BE2C (cell line): ENCODE measurements at regions not wholly inside any gene's neighbourhood (a gene's known extent, or its start where the extent isn't known, plus 50 kb on each side); places are given as distances from the start of the nearest gene placed in this dataset.

Experiments used
- DNase-seq: peaks from one replicate; pipeline ENCODE4 v3.0.0-alpha.2; 2020
- H3K27me3 ChIP-seq: fragments of 250-450 bp; sonication (Bioruptor Pico); 2 replicates; pipeline ENCODE4 v1.5.1; 2020; ENCODE audit warnings: mild to moderate bottlenecking
- H3K36me3 ChIP-seq: fragments of 250-450 bp; sonication (Bioruptor Pico); 2 replicates; pipeline ENCODE4 v1.5.1; 2020; ENCODE audit warnings: mild to moderate bottlenecking
- H3K4me1 ChIP-seq: fragments of 250-450 bp; sonication (Bioruptor Pico); 2 replicates; pipeline ENCODE4 v1.5.1; 2020
- H3K4me3 ChIP-seq: 2 replicates; pipeline ENCODE4 v1.5.1; 2011; ENCODE audit warnings: low read depth, low read length
- H3K9me3 ChIP-seq: fragments of 250-450 bp; sonication (Bioruptor Pico); 2 replicates; pipeline ENCODE4 v1.5.1; 2020
- TF ChIP-seq, protein P1 (sequence below): IDR thresholded peaks from 2 replicates; pipeline ENCODE4 v1.5.1; 2012; ENCODE audit warnings: mild to moderate bottlenecking, low read depth, low read length

DNA sequence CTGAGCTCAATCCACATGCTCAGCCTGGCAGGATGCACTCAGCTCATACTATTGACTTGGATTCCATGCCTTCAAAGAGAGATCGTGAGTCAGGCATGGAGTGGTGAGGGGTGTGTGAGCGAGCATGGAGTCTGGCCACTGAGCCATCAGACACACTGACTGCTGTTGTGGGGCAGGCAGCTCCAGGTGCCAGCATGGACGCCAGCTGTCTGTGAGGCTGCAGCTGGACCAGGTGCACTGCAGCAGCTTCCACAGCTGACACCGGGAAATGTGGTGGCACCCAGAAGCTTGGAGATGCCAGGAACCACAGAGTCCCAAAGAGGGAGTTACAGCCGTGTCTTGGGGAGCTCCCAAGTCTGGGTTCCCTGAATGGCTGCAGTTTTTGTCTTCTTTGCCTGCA, 1026.4 kb upstream of the ADGRL3 start:
- Histone ChIP-seq H3K4me1 (no peaks in the 10 kb centered on the region), H3K4me3 (no peak overlapping the region), H3K9me3 (no peaks in the 10 kb centered on the region; the same call in 1 of the 2 replicates), H3K27me3 (no peaks in the 10 kb centered on the region), H3K36me3 (no peaks in the 10 kb centered on the region)
- no peak for DNase-seq
- TF ChIP-seq, protein P1, sequence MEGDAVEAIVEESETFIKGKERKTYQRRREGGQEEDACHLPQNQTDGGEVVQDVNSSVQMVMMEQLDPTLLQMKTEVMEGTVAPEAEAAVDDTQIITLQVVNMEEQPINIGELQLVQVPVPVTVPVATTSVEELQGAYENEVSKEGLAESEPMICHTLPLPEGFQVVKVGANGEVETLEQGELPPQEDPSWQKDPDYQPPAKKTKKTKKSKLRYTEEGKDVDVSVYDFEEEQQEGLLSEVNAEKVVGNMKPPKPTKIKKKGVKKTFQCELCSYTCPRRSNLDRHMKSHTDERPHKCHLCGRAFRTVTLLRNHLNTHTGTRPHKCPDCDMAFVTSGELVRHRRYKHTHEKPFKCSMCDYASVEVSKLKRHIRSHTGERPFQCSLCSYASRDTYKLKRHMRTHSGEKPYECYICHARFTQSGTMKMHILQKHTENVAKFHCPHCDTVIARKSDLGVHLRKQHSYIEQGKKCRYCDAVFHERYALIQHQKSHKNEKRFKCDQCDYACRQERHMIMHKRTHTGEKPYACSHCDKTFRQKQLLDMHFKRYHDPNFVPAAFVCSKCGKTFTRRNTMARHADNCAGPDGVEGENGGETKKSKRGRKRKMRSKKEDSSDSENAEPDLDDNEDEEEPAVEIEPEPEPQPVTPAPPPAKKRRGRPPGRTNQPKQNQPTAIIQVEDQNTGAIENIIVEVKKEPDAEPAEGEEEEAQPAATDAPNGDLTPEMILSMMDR = no peak

DNA sequence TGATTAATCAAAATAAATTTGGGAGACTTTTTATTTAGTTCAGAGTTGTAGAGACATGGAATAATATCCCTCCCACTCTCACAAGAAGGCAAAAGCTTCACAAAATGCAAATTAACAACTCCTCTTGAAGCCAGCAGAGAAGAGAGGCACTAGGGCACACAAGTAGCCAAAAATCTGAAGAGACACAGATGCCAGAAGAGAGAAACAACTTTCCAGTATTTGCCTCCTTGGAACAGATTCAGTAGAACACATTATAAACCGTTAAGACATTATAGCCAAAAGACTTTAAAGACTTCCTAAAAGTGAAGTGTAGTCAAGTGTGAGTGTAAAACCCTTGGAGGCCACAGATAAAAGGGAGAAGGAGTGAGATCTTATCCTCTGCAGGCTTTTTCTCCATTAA, 1024.9 kb upstream of the ADGRL3 start:
- DNase-seq = no peak
- Histone ChIP-seq H3K4me1 (no peaks in the 10 kb centered on the region), H3K4me3 (no peak overlapping the region), H3K36me3 (no peaks in the 10 kb centered on the region), H3K9me3 (no peaks in the 10 kb centered on the region; the same call in 1 of the 2 replicates), H3K27me3 (no peaks in the 10 kb centered on the region)
- TF ChIP-seq, protein P1 = no peak

DNA sequence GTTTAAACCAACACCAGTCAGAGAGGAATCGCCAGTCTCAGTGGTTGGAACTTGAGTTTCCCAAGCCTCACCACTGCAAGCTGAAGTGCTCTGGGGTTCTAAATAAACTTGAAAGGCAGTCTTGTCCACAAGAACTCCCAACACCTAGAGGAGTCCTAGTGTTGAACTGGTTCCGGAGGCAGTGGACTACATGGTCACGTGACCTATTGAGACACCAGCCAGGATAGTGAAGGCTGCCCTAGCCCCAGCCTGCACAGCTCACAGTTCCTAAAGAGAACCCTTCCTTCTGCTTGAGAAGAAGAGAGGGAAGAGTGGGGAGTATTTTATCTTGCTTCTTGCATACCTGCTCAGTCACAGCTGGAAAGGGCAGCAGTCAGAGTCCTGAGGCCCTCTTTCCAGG, 1012.7 kb upstream of the ADGRL3 start:
- H3K36me3 ChIP-seq = no peaks in the 10 kb centered on the region
- TF ChIP-seq, protein P1 = no peak
- no peak for DNase-seq
- H3K27me3 ChIP-seq = no peaks in the 10 kb centered on the region
- H3K9me3 ChIP-seq = no peaks in the 10 kb centered on the region; the same call in 1 of the 2 replicates
- H3K4me1 ChIP-seq = no peaks in the 10 kb centered on the region
- no peak overlapping the region for H3K4me3 ChIP-seq

DNA sequence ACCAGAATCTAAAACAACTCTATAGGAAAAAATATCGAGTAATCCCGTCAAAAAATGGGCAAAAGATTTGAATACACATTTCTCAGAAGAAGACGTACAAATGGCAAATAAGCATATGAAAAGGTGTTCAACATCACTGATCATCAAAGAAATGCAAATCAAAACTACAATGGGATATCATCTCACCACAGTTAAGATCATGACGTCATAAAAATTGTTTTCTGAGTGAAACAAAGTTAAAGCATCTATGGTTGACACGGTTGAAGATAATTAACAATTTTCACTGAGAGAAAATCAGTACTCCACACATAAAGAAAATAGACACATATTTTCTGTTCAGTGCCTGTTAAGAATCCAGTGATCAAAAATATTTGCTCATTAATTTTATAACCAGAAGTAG, 1010.8 kb upstream of the ADGRL3 start:
- H3K4me3 ChIP-seq = no peak overlapping the region
- no peaks in the 10 kb centered on the region for H3K27me3 ChIP-seq
- no peaks in the 10 kb centered on the region for H3K36me3 ChIP-seq
- H3K9me3 ChIP-seq = no peaks in the 10 kb centered on the region; the same call in 1 of the 2 replicates
- no peaks in the 10 kb centered on the region for H3K4me1 ChIP-seq
- TF ChIP-seq, protein P1 = no peak
- no peak for DNase-seq

DNA sequence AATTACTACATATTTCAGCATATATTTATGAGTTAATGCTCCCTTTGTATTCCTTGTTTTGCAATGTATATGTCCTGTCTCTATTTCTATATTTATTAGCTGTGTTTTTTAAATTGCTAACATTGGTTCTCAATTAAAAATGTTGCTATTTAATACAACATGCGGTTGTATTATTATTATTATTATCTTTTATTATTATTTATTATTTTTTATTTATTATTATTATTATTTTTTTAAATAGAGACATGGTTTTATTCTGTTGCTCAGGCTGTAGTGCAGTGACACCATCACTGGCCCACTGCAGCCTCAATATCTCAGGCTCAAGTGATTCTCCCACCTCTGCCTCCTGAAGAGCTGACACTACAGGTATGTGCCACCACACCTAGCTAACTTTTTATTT, 1005.9 kb upstream of the ADGRL3 start:
- Histone ChIP-seq H3K9me3 (no peaks in the 10 kb centered on the region), H3K27me3 (no peaks in the 10 kb centered on the region), H3K4me1 (no peaks in the 10 kb centered on the region), H3K4me3 (no peak overlapping the region), H3K36me3 (no peaks in the 10 kb centered on the region)
- TF ChIP-seq, protein P1 = no peak
- no peak for DNase-seq

DNA sequence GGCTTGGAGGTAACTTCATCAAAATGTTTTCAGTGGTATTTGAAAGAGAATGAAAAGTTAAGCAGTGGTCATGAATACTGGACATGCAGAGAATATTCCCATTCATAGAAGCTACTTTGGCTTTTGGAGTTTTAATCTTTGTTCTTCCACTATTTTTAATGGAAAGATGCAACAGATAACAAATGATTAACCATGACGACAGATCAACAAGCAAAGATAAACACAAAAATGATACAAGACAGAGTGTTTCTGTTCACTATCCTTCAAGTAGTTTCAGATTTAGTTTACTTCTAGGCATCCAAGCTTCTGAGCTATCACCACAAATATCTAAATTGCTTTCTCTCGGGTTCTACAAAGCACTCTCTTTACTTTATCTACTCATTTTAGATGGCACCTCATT, 1004.9 kb upstream of the ADGRL3 start:
- TF ChIP-seq, protein P1 = no peak
- no peak overlapping the region for H3K4me3 ChIP-seq
- H3K27me3 ChIP-seq = no peaks in the 10 kb centered on the region
- no peak for DNase-seq
- no peaks in the 10 kb centered on the region for H3K9me3 ChIP-seq
- no peaks in the 10 kb centered on the region for H3K4me1 ChIP-seq
- no peaks in the 10 kb centered on the region for H3K36me3 ChIP-seq
